A549 (cell line): ENCODE measurements at regions not wholly inside any gene's neighbourhood (a gene's known extent, or its start where the extent isn't known, plus 50 kb on each side); places are given as distances from the start of the nearest gene placed in this dataset.

Source experiments
- CBX2 ChIP-seq: fragments of 200-600 bp; sonication (generic); IDR thresholded peaks from 2 replicates; pipeline ENCODE4 v1.6.1; 2016; ENCODE audit warnings: low read depth, mild to moderate bottlenecking, borderline replicate concordance
- CTCF ChIP-seq: fragments of >200 bp; sonication (Bioruptor Twin); formaldehyde crosslinking; IDR thresholded peaks from 3 replicates; pipeline ENCODE4 v1.5.1; 2016
- E2F6 ChIP-seq: IDR thresholded peaks from 2 replicates; pipeline ENCODE4 v1.6.1; 2012; ENCODE audit warnings: low read depth, borderline replicate concordance
- EP300 ChIP-seq, 2 experiments: fragments of >200 bp; sonication (Bioruptor Twin); formaldehyde crosslinking; IDR thresholded peaks; 2 replicates in 1 of 2; 3 replicates in 1 of 2; pipeline ENCODE4 v1.6.1; 2016 to 2017
- JUNB ChIP-seq: fragments of >200 bp; sonication (Bioruptor Twin); formaldehyde crosslinking; IDR thresholded peaks from 2 replicates; pipeline ENCODE4 v1.6.1; 2016
- KDM1A ChIP-seq: fragments of 200-600 bp; sonication (generic); IDR thresholded peaks from 2 replicates; pipeline ENCODE4 v1.6.1; 2016; ENCODE audit warnings: low read depth, mild to moderate bottlenecking
- MAZ ChIP-seq: fragments of 150-350 bp; IDR thresholded peaks from 2 replicates; pipeline ENCODE4 v1.6.1; 2014; ENCODE audit warnings: antibody characterized with exemption, low read depth, low read length, borderline replicate concordance
- RARB ChIP-seq: fragments of 250-450 bp; sonication (Bioruptor Pico); IDR thresholded peaks from 2 replicates; pipeline ENCODE4 v1.8.0; 2021; ENCODE audit warnings: mild to moderate bottlenecking, moderate library complexity
- REST ChIP-seq: fragments of 200-600 bp; sonication (generic); IDR thresholded peaks from 2 replicates; pipeline ENCODE4 v1.6.1; 2016; ENCODE audit warnings: antibody characterized with exemption, mild to moderate bottlenecking, moderate library complexity
- ZSCAN20 ChIP-seq: fragments of 250-450 bp; sonication (Bioruptor Pico); IDR thresholded peaks from 2 replicates; pipeline ENCODE4 v1.8.0; 2022; ENCODE audit warnings: mild to moderate bottlenecking, moderate library complexity

GRCh38 chr2:35614640-35615039, 740.9 kb upstream of the CRIM1 start:
- TF ChIP-seq CTCF = no peak
- no peak for TF ChIP-seq E2F6
- TF ChIP-seq EP300 (IDR thresholded peaks at IDR 0.05) = no peak
- no peak for TF ChIP-seq MAZ
- TF ChIP-seq ZSCAN20 (CRISPR knock-in tag) = no peak
- TF ChIP-seq JUNB = no peak
- no peak for TF ChIP-seq REST
- no peak for TF ChIP-seq CBX2
- TF ChIP-seq KDM1A = no peak
- TF ChIP-seq RARB (CRISPR knock-in tag) = no peak
